Parathyroid adenoma (tissue), 2 donors: ENCODE measurements at regions not wholly inside any gene's neighbourhood (a gene's known extent, or its start where the extent isn't known, plus 50 kb on each side); places are given as distances from the start of the nearest gene placed in this dataset.

Experiments
- H2AFZ ChIP-seq: fragments of 300-600 bp; sonication (generic); one replicate; pipeline ENCODE4 v1.7.0; 2017; ENCODE audit warnings: antibody characterized with exemption, mild to moderate bottlenecking
- H3K27ac ChIP-seq: fragments of 300-600 bp; sonication (generic); one replicate; pipeline ENCODE4 v1.7.0; 2017
- H3K27me3 ChIP-seq: fragments of 300-600 bp; sonication (generic); one replicate; pipeline ENCODE4 v1.7.0; 2017; ENCODE audit warnings: low read length; ENCODE audit not compliant: control insufficient read depth, insufficient read depth
- H3K36me3 ChIP-seq: fragments of 300-600 bp; sonication (generic); one replicate; pipeline ENCODE4 v1.7.0; 2017; ENCODE audit warnings: low read length; ENCODE audit not compliant: control insufficient read depth, insufficient read depth
- H3K4me1 ChIP-seq: fragments of 300-600 bp; sonication (generic); one replicate; pipeline ENCODE4 v1.7.0; 2017; ENCODE audit warnings: control low read depth
- H3K4me2 ChIP-seq: fragments of 300-600 bp; sonication (generic); one replicate; pipeline ENCODE4 v1.7.0; 2017; ENCODE audit warnings: low read length
- H3K4me3 ChIP-seq: fragments of 300-600 bp; sonication (generic); one replicate; pipeline ENCODE4 v1.7.0; 2017; ENCODE audit warnings: low read depth, low read length
- H3K79me2 ChIP-seq: fragments of 300-600 bp; sonication (generic); one replicate; pipeline ENCODE4 v1.7.0; 2017; ENCODE audit warnings: control low read depth
- H3K9ac ChIP-seq: fragments of 300-600 bp; sonication (generic); one replicate; pipeline ENCODE4 v1.7.0; 2017; ENCODE audit warnings: mild to moderate bottlenecking
- H3K9me3 ChIP-seq: fragments of 300-600 bp; sonication (generic); one replicate; pipeline ENCODE4 v1.7.0; 2017; ENCODE audit warnings: low read length; ENCODE audit not compliant: control insufficient read depth
- CTCF ChIP-seq: fragments of 300-600 bp; sonication (generic); IDR thresholded peaks from one replicate; pipeline ENCODE4 v1.7.0; 2017; ENCODE audit warnings: antibody characterized with exemption, mild to moderate bottlenecking
- donor health status: primary hyperparathyroidism.

GRCh38 chr2:67729474-67729873 is 332.3 kb downstream of the ETAA1 start:
- Histone ChIP-seq H3K27ac (no peak overlapping the region), H3K9me3 (no peaks in the 10 kb centered on the region), H3K4me1 (no peaks in the 10 kb centered on the region), H3K27me3 (no peaks in the 10 kb centered on the region), H3K79me2 (no peaks in the 10 kb centered on the region), H3K9ac (no peak overlapping the region), H3K36me3 (no peaks in the 10 kb centered on the region), H2AFZ (no peak overlapping the region), H3K4me3 (no peak overlapping the region), H3K4me2 (no peak overlapping the region)
- TF ChIP-seq CTCF = no peak

- no peak overlapping the region for H2AFZ ChIP-seq
These were observed 329.3 kb downstream of the C1D start for GRCh38 chr2:67733517-67733916.

GRCh38 chr2:67752199-67752598 is 310.6 kb downstream of the C1D start:
- no peak overlapping the region for H3K4me3 ChIP-seq
- no peaks in the 10 kb centered on the region for H3K27me3 ChIP-seq
- H3K79me2 ChIP-seq = no peaks in the 10 kb centered on the region
- no peaks in the 10 kb centered on the region for H3K9me3 ChIP-seq
- no peak overlapping the region for H3K9ac ChIP-seq
- TF ChIP-seq CTCF = no peak
- H3K4me1 ChIP-seq = no peaks in the 10 kb centered on the region
- no peak overlapping the region for H3K4me2 ChIP-seq
- no peak overlapping the region for H3K27ac ChIP-seq
- no peak overlapping the region for H2AFZ ChIP-seq
- H3K36me3 ChIP-seq = no peaks in the 10 kb centered on the region

More at GRCh38 chr2:67733517-67733916, 329.3 kb downstream of the C1D start:
- Histone ChIP-seq H3K27me3 (no peaks in the 10 kb centered on the region), H3K79me2 (no peaks in the 10 kb centered on the region), H3K27ac (no peak overlapping the region), H3K9me3 (no peaks in the 10 kb centered on the region), H3K4me2 (no peak overlapping the region), H3K36me3 (no peaks in the 10 kb centered on the region), H3K4me1 (no peaks in the 10 kb centered on the region), H3K9ac (no peak overlapping the region), H3K4me3 (no peak overlapping the region)
- TF ChIP-seq CTCF = no peak

GRCh38 chr2:67752969-67753368 is 309.8 kb downstream of the C1D start:
- Histone ChIP-seq H3K4me2 (no peak overlapping the region), H3K9ac (no peak overlapping the region), H3K9me3 (no peaks in the 10 kb centered on the region), H3K36me3 (no peaks in the 10 kb centered on the region), H3K4me3 (no peak overlapping the region), H3K27ac (no peak overlapping the region), H3K79me2 (no peaks in the 10 kb centered on the region), H3K27me3 (no peaks in the 10 kb centered on the region), H3K4me1 (no peaks in the 10 kb centered on the region), H2AFZ (no peak overlapping the region)
- no peak for TF ChIP-seq CTCF

- Histone ChIP-seq H3K9ac (no peak overlapping the region), H3K4me2 (no peak overlapping the region), H3K4me3 (no peak overlapping the region), H3K27ac (no peak overlapping the region), H3K36me3 (no peaks in the 10 kb centered on the region), H3K4me1 (no peaks in the 10 kb centered on the region), H3K79me2 (no peaks in the 10 kb centered on the region), H3K9me3 (no peaks in the 10 kb centered on the region), H3K27me3 (no peaks in the 10 kb centered on the region), H2AFZ (no peak overlapping the region)
- no peak for TF ChIP-seq CTCF
These were observed 307.5 kb downstream of the C1D start for GRCh38 chr2:67755156-67755882.
